Liver (tissue), 3 donors: ENCODE measurements at regions not wholly inside any gene's neighbourhood (a gene's known extent, or its start where the extent isn't known, plus 50 kb on each side); places are given as distances from the start of the nearest gene placed in this dataset.

Experiments
- EGR1 ChIP-seq, 2 donors: IDR thresholded peaks; 2 replicates each; pipeline ENCODE4 v1.6.1; 2016 to 2018; ENCODE audit warnings: antibody characterized with exemption in 2 of 2, low read depth in 2 of 2
- FOXA1 ChIP-seq: IDR thresholded peaks from 2 replicates; pipeline ENCODE4 v1.6.1; 2016; ENCODE audit warnings: antibody characterized with exemption
- GABPA ChIP-seq, 2 donors: IDR thresholded peaks in 1 of 2; conservative IDR thresholded peaks in 1 of 2; 2 replicates each; pipeline ENCODE4 v1.6.1; 2016; ENCODE audit warnings: antibody characterized with exemption in 2 of 2, mild to moderate bottlenecking in 1 of 2, moderate library complexity in 1 of 2
- HNF4A ChIP-seq, 2 donors: conservative IDR thresholded peaks; 2 replicates each; pipeline ENCODE4 v1.6.1; 2016; ENCODE audit warnings: antibody characterized with exemption in 2 of 2, mild to moderate bottlenecking in 2 of 2
- JUND ChIP-seq, 2 donors: IDR thresholded peaks; 2 replicates each; pipeline ENCODE4 v1.6.1; 2016; ENCODE audit warnings: antibody characterized with exemption in 2 of 2
- RAD21 ChIP-seq, 2 donors: IDR thresholded peaks; 2 replicates each; pipeline ENCODE4 v1.6.1; 2016; ENCODE audit warnings: antibody characterized with exemption in 2 of 2, mild to moderate bottlenecking in 2 of 2
- TAF1 ChIP-seq: conservative IDR thresholded peaks from 2 replicates; pipeline ENCODE4 v1.6.1; 2016; ENCODE audit warnings: antibody characterized with exemption, mild to moderate bottlenecking
- YY1 ChIP-seq: IDR thresholded peaks from 2 replicates; pipeline ENCODE4 v1.6.1; 2016; ENCODE audit warnings: antibody characterized with exemption, mild to moderate bottlenecking
- TF ChIP-seq, protein P1 (sequence below): fragments of 150-350 bp; IDR thresholded peaks from 2 replicates; pipeline ENCODE4 v1.5.1; 2017; ENCODE audit warnings: improper control_type of control experiment, low read depth, low read length; ENCODE audit not compliant: missing input control
- TF ChIP-seq, protein P2 (sequence below): IDR thresholded peaks from 2 replicates; pipeline ENCODE4 v1.6.1; 2016; ENCODE audit warnings: antibody characterized with exemption
- TF ChIP-seq, protein P3 (sequence below): IDR thresholded peaks from 2 replicates; pipeline ENCODE4 v1.6.1; 2016; ENCODE audit warnings: antibody characterized with exemption
- donor health status: healthy.
- donor health status: healthy.

DNA sequence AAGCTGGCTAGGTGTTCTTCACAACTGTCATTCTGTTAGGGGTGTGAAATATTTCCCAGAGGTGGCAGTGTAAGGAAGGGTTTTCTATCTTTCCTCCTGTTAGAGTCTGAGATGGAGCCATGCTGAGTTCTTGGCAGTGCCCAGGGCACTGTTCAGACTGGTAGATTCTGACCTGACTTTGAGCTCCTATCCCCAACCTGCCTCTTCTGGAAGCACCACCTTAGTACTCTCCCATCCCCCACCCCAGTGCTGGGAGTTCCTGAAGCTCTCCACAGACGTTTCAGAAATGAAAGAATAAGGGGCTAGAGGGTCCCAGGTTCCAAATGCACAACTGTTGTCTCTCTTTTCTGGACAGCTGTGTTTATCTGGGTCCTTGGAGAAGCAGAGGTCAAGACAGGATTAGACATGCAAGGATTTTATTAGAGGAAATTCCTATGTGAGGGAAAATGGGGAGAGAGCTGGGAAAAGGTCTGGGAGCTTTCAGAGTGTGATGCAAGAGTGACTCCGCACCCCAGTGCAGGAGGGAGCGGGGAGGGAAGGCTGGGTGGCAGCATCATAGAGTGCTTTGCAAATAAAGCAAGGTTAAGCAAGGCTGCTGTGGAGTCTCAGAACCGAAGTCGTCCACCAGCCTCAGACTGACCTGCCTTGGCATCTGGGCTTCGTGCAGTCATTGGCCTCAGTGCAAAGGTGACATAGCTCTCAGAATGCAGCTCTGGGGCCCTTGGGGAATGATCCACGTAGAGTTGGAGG, 75.5 kb downstream of the SLC4A3 start:
- TF ChIP-seq RAD21 (IDR thresholded peaks at IDR 0.05) (no peak), TAF1 (no peak), YY1 (no peak), JUND (IDR thresholded peaks at IDR 0.05) (no peak), GABPA (IDR thresholded peaks at IDR 0.05 in 1 of 2, conservative IDR thresholded peaks at IDR 0.05 in 1 of 2) (no peak), EGR1 (IDR thresholded peaks at IDR 0.05; ENCODE audit: low read depth in 2 of 2) (no peak), HNF4A (conservative IDR thresholded peaks at IDR 0.05) (no peak), FOXA1 (no peak)
- TF ChIP-seq, protein P1, sequence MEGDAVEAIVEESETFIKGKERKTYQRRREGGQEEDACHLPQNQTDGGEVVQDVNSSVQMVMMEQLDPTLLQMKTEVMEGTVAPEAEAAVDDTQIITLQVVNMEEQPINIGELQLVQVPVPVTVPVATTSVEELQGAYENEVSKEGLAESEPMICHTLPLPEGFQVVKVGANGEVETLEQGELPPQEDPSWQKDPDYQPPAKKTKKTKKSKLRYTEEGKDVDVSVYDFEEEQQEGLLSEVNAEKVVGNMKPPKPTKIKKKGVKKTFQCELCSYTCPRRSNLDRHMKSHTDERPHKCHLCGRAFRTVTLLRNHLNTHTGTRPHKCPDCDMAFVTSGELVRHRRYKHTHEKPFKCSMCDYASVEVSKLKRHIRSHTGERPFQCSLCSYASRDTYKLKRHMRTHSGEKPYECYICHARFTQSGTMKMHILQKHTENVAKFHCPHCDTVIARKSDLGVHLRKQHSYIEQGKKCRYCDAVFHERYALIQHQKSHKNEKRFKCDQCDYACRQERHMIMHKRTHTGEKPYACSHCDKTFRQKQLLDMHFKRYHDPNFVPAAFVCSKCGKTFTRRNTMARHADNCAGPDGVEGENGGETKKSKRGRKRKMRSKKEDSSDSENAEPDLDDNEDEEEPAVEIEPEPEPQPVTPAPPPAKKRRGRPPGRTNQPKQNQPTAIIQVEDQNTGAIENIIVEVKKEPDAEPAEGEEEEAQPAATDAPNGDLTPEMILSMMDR: no peak
- TF ChIP-seq, protein P2, sequence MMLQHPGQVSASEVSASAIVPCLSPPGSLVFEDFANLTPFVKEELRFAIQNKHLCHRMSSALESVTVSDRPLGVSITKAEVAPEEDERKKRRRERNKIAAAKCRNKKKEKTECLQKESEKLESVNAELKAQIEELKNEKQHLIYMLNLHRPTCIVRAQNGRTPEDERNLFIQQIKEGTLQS: no peak
- TF ChIP-seq, protein P3, sequence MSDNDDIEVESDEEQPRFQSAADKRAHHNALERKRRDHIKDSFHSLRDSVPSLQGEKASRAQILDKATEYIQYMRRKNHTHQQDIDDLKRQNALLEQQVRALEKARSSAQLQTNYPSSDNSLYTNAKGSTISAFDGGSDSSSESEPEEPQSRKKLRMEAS: no peak
